ENCODE measurements at regions not wholly inside any gene's neighbourhood (a gene's known extent, or its start where the extent isn't known, plus 50 kb on each side); places are given as distances from the start of the nearest gene placed in this dataset.

DNA sequence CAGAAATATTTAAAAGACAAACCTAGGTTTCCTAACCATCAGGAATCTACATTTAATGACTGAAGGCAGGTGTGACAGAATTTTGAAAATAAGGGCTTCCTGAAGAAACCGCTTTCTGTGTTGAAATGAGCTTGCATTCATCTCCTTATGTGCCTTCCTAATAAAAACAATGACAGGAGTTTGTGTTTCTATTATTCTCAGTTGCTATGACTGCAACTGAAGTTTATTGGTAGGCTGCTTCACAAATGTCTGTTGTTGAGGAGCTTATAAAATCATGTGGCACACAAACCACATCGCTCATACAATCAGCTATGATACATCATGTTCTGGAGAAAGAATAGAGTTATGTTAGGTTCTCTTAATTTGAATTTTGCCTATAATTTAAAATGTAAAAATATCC, 362.7 kb upstream of the SLC8A1 start:
- no peak for DNase-seq

- DNase-seq = no peak
Observed at GRCh38 chr2:40820319-40820718, 368.4 kb upstream of the SLC8A1 start.

GRCh38 chr2:40823478-40823877, 371.6 kb upstream of the SLC8A1 start:
- no peak for DNase-seq

GRCh38 chr2:40824278-40824677, 372.4 kb upstream of the SLC8A1 start:
- no peak for DNase-seq

DNA sequence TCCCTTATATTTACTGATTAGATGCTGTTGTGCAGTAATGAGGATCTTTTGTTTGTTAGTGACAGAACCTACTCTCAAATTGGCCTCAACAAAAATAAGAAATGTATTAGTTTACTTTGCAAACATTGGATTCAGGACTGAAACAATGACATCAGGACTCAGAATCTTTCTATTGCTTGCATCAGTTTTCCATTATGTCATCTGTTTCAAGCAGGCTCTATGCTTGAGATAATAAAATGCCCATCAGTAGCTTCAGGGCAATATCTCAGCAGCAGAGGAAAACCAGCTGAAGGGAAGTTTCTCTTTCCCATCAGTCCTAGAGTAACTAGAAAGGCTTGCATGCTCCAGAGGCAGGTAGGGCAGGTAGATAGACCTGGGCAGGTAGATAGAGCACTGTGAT, 375.5 kb upstream of the SLC8A1 start:
- no peak for DNase-seq

GRCh38 chr2:40831321-40831873, 379.5 kb upstream of the SLC8A1 start:
- DNase-seq = no peak

- DNase-seq = no peak
Observed at GRCh38 chr2:40841856-40842255, 390.0 kb upstream of the SLC8A1 start.

- no peak for DNase-seq
Observed at GRCh38 chr2:40844353-40845277, 392.7 kb upstream of the SLC8A1 start.

DNA sequence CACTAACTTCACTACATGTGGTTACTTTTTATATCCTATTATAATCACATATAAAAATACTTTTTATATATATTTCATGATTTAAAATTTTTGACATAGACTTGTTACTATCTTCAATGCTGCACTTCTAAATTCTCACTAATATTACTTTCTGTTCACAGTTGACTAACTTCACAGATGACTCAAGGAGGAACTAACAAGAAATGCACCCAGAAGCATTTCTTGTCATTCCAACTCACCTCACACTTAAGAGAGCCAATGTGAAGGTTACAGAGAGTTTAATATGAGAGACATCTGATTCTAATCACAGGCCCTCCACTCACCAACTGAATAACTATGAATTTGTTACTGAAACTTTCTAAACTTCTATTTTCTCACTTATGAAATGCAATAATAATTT, 399.8 kb upstream of the SLC8A1 start:
- no peak for DNase-seq

DNA sequence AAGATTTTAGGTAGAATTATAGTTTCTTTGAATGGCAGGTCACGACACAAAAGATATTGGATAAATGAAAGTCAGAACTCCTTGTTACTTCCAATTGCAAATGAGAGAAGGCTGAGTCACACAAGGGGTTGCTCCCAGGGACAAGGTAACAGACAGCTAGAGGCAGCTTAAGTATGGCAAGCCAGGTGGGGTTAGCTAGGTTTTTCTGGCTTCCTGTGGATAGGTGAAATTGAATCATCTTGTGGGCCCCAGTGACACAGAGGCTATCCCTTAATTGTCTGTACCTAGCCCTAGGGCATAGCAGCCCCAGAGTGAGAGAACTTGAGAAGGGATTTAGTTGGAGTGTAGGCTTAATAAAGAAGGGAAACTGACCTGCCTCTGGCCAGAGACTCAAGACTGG, 407.7 kb upstream of the SLC8A1 start:
- no peak for DNase-seq

DNA sequence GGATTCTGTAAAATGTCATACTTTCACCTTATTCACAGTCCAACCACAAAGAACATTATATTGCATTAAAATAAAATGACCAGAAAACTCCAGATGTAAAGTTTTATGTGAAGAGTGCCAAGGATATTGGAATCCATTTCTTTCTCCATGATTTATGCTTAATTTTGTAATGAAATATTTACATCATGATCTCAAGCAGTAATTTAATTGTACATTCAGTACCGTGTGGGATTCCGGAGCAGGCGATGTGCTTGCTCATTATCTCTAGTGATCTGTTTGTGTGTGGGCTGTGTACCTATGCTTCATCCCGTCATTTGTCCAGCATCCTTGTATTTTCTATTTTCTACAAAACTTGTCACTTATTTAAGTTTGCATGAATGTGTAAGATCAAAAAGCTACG, 415.9 kb upstream of the SLC8A1 start:
- DNase-seq = no peak

GRCh38 chr2:40872580-40872979, 420.7 kb upstream of the SLC8A1 start:
- no peak for DNase-seq

DNA sequence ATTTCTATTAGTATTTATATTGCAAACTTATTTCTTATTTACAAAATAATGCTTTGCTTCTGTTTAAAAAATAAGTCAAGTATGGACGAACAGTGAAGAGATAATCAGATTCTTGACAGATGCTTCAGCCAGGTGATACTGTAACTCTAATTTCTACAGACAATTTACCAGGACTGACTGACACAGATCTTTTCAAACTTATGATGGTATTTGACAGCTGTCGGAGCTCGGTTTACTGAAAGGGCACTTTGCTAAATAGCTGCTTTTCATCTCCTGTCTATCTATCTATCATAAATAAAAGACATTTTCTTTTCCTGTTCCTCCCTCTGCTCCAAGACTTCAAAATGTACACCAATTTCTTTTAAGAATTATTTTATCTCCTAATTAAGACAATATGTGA, 422.5 kb upstream of the SLC8A1 start:
- no peak for DNase-seq

DNA sequence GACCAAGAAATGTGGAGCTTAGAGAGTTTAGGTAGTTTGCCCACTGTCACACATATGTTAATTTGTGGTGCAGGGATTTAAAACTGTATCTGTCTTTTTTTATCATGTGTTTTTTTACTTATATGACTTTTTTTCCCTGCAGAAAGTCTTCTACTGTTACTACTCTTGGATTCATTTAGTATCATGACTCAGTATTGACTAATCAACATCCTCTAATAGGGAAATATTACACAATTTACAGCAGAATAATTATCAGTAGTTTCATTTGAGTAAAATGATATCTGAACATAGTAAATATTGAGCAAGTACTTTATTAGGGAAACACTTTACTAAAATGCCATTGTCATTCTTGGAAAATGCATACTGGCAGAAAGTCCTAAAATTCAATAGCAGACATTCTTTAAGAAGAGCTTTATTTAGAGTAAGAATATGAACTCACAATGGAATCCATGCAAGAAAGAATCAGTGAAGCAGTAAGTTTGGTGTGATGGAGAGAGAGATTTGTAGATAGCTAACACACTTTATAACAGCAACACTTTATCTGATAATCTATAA, 425.9 kb upstream of the SLC8A1 start:
- no peak for DNase-seq

DNA sequence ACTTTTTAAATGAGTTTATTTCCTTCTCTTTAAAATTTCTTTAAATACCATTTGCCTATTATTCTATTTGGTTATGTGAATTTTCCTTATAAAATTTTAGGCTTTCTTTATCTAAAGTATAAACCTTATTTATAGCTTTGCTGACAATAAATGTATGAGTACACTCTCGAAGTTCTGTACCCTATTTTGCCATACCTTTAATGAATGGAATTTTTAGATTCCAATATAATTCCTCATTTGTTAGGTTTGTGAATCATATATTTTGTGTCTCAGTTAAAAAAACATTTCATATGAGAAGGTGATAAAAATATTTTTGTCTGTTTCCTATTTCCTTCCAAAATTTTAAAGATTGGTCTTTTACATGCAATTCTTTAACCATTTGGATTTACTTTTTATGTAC, 427.4 kb upstream of the SLC8A1 start:
- DNase-seq = no peak

- DNase-seq = no peak
Observed at GRCh38 chr2:40886100-40886499, 434.2 kb upstream of the SLC8A1 start.

DNA sequence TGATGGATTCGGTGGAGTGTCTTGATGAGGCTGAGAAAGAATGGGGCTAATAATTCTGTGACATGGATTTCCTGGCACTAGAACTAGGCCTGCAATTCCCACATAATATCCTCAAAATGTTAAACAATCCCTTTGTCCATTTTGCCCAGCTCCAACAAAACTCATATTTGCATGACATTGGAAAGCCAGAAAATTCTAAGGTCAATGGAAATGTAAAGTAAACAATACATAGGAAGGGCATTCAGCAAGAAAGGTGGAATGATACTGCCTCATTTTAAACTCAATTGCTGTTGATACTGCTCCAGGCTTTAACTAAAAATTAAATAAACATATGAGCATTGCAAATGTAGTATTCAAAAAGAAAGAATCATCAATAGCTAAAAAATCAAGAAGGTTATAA, 434.8 kb upstream of the SLC8A1 start:
- no peak for DNase-seq

- no peak for DNase-seq
Observed at GRCh38 chr2:40896358-40896757, 444.5 kb upstream of the SLC8A1 start.

DNA sequence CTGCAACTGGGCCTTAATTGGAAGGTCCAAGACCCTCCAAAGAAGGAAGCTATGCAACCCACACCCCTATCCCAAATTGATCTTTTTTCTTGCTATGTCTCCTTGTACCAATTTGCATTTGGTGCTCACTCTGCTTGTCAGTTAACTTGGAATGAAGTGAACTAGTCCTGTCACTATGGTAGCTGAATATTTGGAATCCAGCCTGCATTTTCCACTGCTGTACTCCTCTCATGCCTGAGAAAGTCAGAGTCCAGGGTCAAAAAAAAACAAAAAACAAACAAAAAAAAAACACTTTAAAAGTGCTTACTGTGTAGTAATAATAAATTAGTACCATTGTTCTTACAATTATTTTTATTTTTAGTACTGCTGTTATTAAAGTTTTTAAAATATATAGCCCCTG, 462.8 kb upstream of the SLC8A1 start:
- no peak for DNase-seq

- no peak for DNase-seq
Observed at GRCh38 chr2:40915651-40916050, 463.8 kb upstream of the SLC8A1 start.

GRCh38 chr2:40935349-40935748, 483.5 kb upstream of the SLC8A1 start:
- no peak for DNase-seq

DNA sequence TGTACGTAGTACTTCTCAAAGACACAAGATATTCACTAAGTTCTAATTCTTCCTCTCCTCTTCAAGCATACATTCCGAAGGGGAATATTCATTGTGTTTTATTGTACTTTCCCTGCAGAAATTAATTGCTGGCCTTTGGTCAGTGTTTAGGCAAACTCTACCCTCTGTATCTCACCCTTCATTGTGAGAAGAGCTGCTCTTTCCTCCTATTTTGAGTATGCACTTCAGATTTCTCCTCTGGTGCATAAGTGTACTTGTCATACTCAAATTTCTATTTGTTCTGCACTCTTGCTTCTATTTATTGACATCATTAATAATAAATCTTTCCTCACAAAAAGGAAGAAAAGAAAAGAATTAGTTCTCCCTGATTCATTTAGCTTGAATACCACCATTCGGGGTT, 485.4 kb upstream of the SLC8A1 start:
- DNase-seq = no peak

GRCh38 chr2:40953341-40953740, 501.5 kb upstream of the SLC8A1 start:
- DNase-seq = no peak

- DNase-seq = no peak
Observed at GRCh38 chr2:40955042-40955441, 503.2 kb upstream of the SLC8A1 start.

Measured in stimulated activated CD4-positive, alpha-beta T cell treated with anti-CD3 and anti-CD28 coated beads, Interleukin-4, amount 100 ng/mL, for 1 hour (primary cell).